ENCODE measurements at regions not wholly inside any gene's neighbourhood (a gene's known extent, or its start where the extent isn't known, plus 50 kb on each side); places are given as distances from the start of the nearest gene placed in this dataset.
"Not testable (repeated sequence)": the region's sequence is repeated elsewhere in the genome, so short reads cannot be mapped to it uniquely, and the experiment has no call there.

DNA sequence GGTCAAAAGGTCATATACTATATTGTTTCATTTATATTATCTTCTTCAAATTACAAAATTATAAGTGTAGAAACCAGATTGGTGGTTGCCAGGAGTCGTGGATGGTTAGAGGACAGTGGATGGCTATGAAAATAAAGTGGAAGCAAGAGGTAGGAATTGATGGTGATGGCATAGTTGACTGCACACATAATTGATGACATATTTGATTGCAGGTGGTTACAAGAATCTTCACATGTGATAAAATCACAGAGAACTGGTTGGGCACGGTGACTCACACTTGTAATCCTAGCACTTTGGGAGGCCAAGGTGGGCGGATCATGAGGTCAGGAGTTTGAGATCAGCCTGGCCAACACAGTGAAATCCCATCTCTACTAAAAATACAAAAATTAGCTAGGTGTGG is 723.6 kb downstream of the RFPL4B start:
- TF ChIP-seq, protein P1, sequence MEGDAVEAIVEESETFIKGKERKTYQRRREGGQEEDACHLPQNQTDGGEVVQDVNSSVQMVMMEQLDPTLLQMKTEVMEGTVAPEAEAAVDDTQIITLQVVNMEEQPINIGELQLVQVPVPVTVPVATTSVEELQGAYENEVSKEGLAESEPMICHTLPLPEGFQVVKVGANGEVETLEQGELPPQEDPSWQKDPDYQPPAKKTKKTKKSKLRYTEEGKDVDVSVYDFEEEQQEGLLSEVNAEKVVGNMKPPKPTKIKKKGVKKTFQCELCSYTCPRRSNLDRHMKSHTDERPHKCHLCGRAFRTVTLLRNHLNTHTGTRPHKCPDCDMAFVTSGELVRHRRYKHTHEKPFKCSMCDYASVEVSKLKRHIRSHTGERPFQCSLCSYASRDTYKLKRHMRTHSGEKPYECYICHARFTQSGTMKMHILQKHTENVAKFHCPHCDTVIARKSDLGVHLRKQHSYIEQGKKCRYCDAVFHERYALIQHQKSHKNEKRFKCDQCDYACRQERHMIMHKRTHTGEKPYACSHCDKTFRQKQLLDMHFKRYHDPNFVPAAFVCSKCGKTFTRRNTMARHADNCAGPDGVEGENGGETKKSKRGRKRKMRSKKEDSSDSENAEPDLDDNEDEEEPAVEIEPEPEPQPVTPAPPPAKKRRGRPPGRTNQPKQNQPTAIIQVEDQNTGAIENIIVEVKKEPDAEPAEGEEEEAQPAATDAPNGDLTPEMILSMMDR (IDR thresholded peaks at IDR 0.05), result not testable (repeated sequence)
- not testable (repeated sequence) for TF ChIP-seq POLR2AphosphoS5 (IDR thresholded peaks at IDR 0.05); EP300 (IDR thresholded peaks at IDR 0.05); POLR2A (IDR thresholded peaks at IDR 0.05; ENCODE audit: low read depth)
